IMR-90 (cell line): ENCODE measurements at regions not wholly inside any gene's neighbourhood (a gene's known extent, or its start where the extent isn't known, plus 50 kb on each side); places are given as distances from the start of the nearest gene placed in this dataset.
"Not testable (repeated sequence)": the region's sequence is repeated elsewhere in the genome, so short reads cannot be mapped to it uniquely, and the experiment has no call there.

Experiments used
- ATAC-seq: fragments of 200-7000 bp; cut with Tn5 transposase; 2 replicates; pipeline ENCODE4 v1.9.1; 2020; ENCODE audit warnings: low read depth, mild to moderate bottlenecking, moderate library complexity
- BruUV-seq: library from RNA; stranded (reverse); fragments of 400-500 nt; replicated peaks from 2 replicates; lab custom pipeline; 2021; lab: Mats Ljungman, UMichigan
- CTCF ChIA-PET: fragments of 300-600 bp; formaldehyde crosslinking; extraction: SDS; loops from one replicate; lab custom pipeline; 2021; ENCODE audit warnings: antibody characterized with exemption; lab: Yijun Ruan, JAX
- POLR2A ChIA-PET: fragments of 300-600 bp; sonication (Branson Sonifier 250); formaldehyde crosslinking; loops from one replicate; lab custom pipeline; 2022; ENCODE audit warnings: antibody characterized with exemption; ENCODE audit not compliant: unreplicated experiment; lab: Charles Lee
- DNase-seq: peaks from one replicate; pipeline ENCODE4 v3.0.0; 2013
- H2AFZ ChIP-seq: replicated peaks from 2 replicates; pipeline ENCODE3; 2013; ENCODE audit warnings: low read length, mild to moderate bottlenecking; ENCODE audit not compliant: poor library complexity
- H2AK5ac ChIP-seq: 2 replicates; pipeline ENCODE4 v1.6.1; 2013; ENCODE audit warnings: low read depth, low read length, inconsistent platforms
- H2AK9ac ChIP-seq: replicated peaks from 2 replicates; pipeline ENCODE3; 2013; ENCODE audit warnings: mild to moderate bottlenecking, low read depth, low read length, moderate library complexity; ENCODE audit not compliant: poor library complexity
- H2BK120ac ChIP-seq: 2 replicates; pipeline ENCODE4 v1.6.1; 2013; ENCODE audit warnings: low read depth, low read length, inconsistent platforms
- H2BK15ac ChIP-seq: 3 replicates; pipeline ENCODE4 v1.6.1; 2013; ENCODE audit warnings: low read depth, low read length, inconsistent platforms
- H2BK20ac ChIP-seq: 2 replicates; pipeline ENCODE4 v1.6.1; 2013; ENCODE audit warnings: low read depth, mild to moderate bottlenecking, inconsistent platforms, low read length, moderate library complexity
- H2BK5ac ChIP-seq: 2 replicates; pipeline ENCODE4 v1.6.1; 2013; ENCODE audit warnings: mild to moderate bottlenecking, low read depth, low read length, inconsistent platforms; ENCODE audit not compliant: poor library complexity, severe bottlenecking
- H3K14ac ChIP-seq: replicated peaks from 2 replicates; pipeline ENCODE4 v1.6.1; 2013; ENCODE audit warnings: low read depth, low read length, inconsistent platforms
- H3K18ac ChIP-seq: 2 replicates; pipeline ENCODE4 v1.6.1; 2013; ENCODE audit warnings: low read depth, low read length, control low read depth
- H3K23ac ChIP-seq: 2 replicates; pipeline ENCODE4 v1.6.1; 2013; ENCODE audit warnings: low read depth, low read length, inconsistent platforms
- H3K27ac ChIP-seq: 2 replicates; pipeline ENCODE4 v1.5.1; 2013; ENCODE audit warnings: mild to moderate bottlenecking, control low read depth, low read length; ENCODE audit not compliant: insufficient read depth
- H3K27me3 ChIP-seq: 2 replicates; pipeline ENCODE4 v1.6.1; 2013; ENCODE audit warnings: low read length; ENCODE audit not compliant: control insufficient read depth, insufficient read depth
- H3K36me3 ChIP-seq: 2 replicates; pipeline ENCODE4 v1.6.1; 2013; ENCODE audit warnings: low read length, mixed read lengths; ENCODE audit not compliant: control insufficient read depth, insufficient read depth
- H3K4ac ChIP-seq: 2 replicates; pipeline ENCODE4 v1.6.1; 2013; ENCODE audit warnings: low read depth, low read length, inconsistent platforms
- H3K4me1 ChIP-seq: 2 replicates; pipeline ENCODE4 v1.6.1; 2013; ENCODE audit warnings: low read length, mixed read lengths; ENCODE audit not compliant: control insufficient read depth, insufficient read depth
- H3K4me2 ChIP-seq: 2 replicates; pipeline ENCODE4 v1.6.1; 2013; ENCODE audit warnings: low read depth, mild to moderate bottlenecking, control low read depth, low read length, moderate library complexity
- H3K4me3 ChIP-seq: 2 replicates; pipeline ENCODE4 v1.5.1; 2013; ENCODE audit warnings: low read depth, mild to moderate bottlenecking, control low read depth, low read length, moderate library complexity; ENCODE audit not compliant: insufficient read depth
- H3K56ac ChIP-seq: 2 replicates; pipeline ENCODE4 v1.6.1; 2013; ENCODE audit warnings: low read length, inconsistent platforms; ENCODE audit not compliant: insufficient read depth; ENCODE audit errors: extremely low read depth
- H3K79me1 ChIP-seq, 2 experiments: 2 replicates each; pipeline ENCODE4 v1.6.1; 2013; ENCODE audit warnings: low read length in 2 of 2, inconsistent platforms in 1 of 2, low read depth in 1 of 2
- H3K9ac ChIP-seq: 2 replicates; pipeline ENCODE4 v1.6.1; 2013; ENCODE audit warnings: low read depth, low read length, control low read depth
- H3K9me1 ChIP-seq: 2 replicates; pipeline ENCODE4 v1.6.1; 2013; ENCODE audit warnings: low read length, inconsistent platforms; ENCODE audit not compliant: insufficient read depth
- H3K9me3 ChIP-seq: 2 replicates; pipeline ENCODE4 v1.6.1; 2013; ENCODE audit warnings: low read length; ENCODE audit not compliant: control insufficient read depth, insufficient read depth
- H4K20me1 ChIP-seq: 2 replicates; pipeline ENCODE4 v1.6.1; 2013; ENCODE audit warnings: low read length, inconsistent platforms; ENCODE audit not compliant: insufficient read depth
- H4K5ac ChIP-seq: 2 replicates; pipeline ENCODE4 v1.6.1; 2013; ENCODE audit warnings: mild to moderate bottlenecking, low read depth, low read length, control low read depth
- H4K8ac ChIP-seq, 2 experiments: 2 replicates each; pipeline ENCODE4 v1.6.1; 2013; ENCODE audit warnings: low read depth in 2 of 2, low read length in 2 of 2, control low read depth in 1 of 2, inconsistent platforms in 1 of 2
- H4K91ac ChIP-seq: 2 replicates; pipeline ENCODE4 v1.6.1; 2013; ENCODE audit warnings: low read depth, low read length, inconsistent platforms; ENCODE audit not compliant: insufficient read depth
- WGBS, 2 experiments: methylation state at CpG; one replicate each; pipeline versions ENCODE4 v1.1.5 to v1.1.7; 2013; ENCODE audit warnings: missing lambda C conversion rate in 2 of 2; ENCODE audit not compliant: insufficient read length in 1 of 2; ENCODE audit errors: extremely low coverage in 2 of 2; 5-methylcytosine and 5-hydroxymethylcytosine counted together
- dilution Hi-C: fragments of 300-500 bp; cut with HindIII; formaldehyde crosslinking; loops from one replicate; pipeline ENCODE4 v1.14.3; 2018; ENCODE audit warnings: low sequenced_read_pairs; ENCODE audit not compliant: unreplicated experiment
- in situ Hi-C: fragments of 300-500 bp; cut with MboI; formaldehyde crosslinking; loops from 3 replicates; pipeline ENCODE4 v1.14.3; 2019; ENCODE audit warnings: low sequenced_read_pairs, inconsistent platforms, mixed read lengths
- intact Hi-C: fragments of 100-400 bp; cut with micrococcal nuclease; formaldehyde crosslinking; loops from 2 replicates; pipeline ENCODE4 v1.10.0; 2022

GRCh38 chr6:135565605-135566004, 68.1 kb upstream of the AHI1 start:
- Histone ChIP-seq H2BK120ac (0 out of 2 replicates have a peak overlapping the region, but pooled peaks have one; percentile 39), H3K23ac (0 out of 2 replicates have a peak overlapping the region, but pooled peaks have one; percentile 26), H2BK20ac (peak overlapping the region; percentile 34; the same call in 1 of the 2 replicates), H4K5ac (peak overlapping the region; percentile 36; the same call in 1 of the 2 replicates), H2AK5ac (peak overlapping the region; percentile 35; the same call in 1 of the 2 replicates), H3K18ac (peak overlapping the region; percentile 56; the same call in 1 of the 2 replicates)
- H3K4ac ChIP-seq, intact Hi-C loops, DNase-seq, H3K9ac ChIP-seq, H3K79me1 ChIP-seq, H4K8ac ChIP-seq, ATAC-seq, H3K4me2 ChIP-seq, H2BK15ac ChIP-seq, CTCF ChIA-PET, POLR2A ChIA-PET, H4K91ac ChIP-seq, H3K56ac ChIP-seq, H3K9me1 ChIP-seq, H3K14ac ChIP-seq, H2BK5ac ChIP-seq, H2AK9ac ChIP-seq, in situ Hi-C loops, H3K27me3 ChIP-seq, H3K9me3 ChIP-seq, H3K36me3 ChIP-seq, H3K27ac ChIP-seq, BruUV-seq, H2AFZ ChIP-seq, dilution Hi-C loops, H3K4me1 ChIP-seq, H3K4me3 ChIP-seq, H4K20me1 ChIP-seq: not testable (repeated sequence)
- WGBS, 2 experiments: no CpG with 5 or more reads among the region's 1 CpG
